Activated CD4-positive, alpha-beta T cell treated with anti-CD3 and anti-CD28 coated beads for 24 hours (primary cell): ENCODE measurements at regions not wholly inside any gene's neighbourhood (a gene's known extent, or its start where the extent isn't known, plus 50 kb on each side); places are given as distances from the start of the nearest gene placed in this dataset.
"Not testable (repeated sequence)": the region's sequence is repeated elsewhere in the genome, so short reads cannot be mapped to it uniquely, and the experiment has no call there.

ENCODE experiments used
- DNase-seq, 2 donors: peaks; one replicate each; pipeline ENCODE4 v3.0.0-alpha.2; 2020; ENCODE audit warnings: low read depth in 2 of 2

- DNase-seq = not testable (repeated sequence)
These were observed 242.3 kb upstream of the PLGLB1 start for GRCh38 chr2:87263868-87264518.

DNA sequence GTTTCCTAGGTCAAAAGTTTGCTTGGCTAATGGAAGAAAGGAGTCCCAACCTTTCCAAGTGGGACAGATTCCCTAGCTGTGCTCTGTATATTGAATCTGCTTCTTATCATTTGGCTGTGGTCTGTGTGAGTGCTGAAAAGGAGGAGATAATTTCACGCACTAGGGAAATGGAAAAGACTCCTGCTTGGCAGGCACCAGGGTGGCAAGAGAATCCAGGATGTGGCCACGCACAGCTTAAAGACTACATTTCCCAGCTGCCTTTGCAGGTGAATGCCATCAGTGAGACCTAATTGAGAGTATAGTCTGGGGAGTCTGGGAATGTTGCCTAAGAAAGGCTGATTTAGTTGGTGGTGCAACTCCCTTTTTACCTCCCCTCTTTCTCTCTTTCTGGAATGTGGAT, 253.5 kb upstream of the PLGLB1 start:
- not testable (repeated sequence) for DNase-seq

- not testable (repeated sequence) for DNase-seq
These were observed 254.5 kb upstream of the PLGLB1 start for GRCh38 chr2:87275974-87276629.

- DNase-seq = not testable (repeated sequence)
These were observed 255.0 kb upstream of the PLGLB1 start for GRCh38 chr2:87276673-87277072.

GRCh38 chr2:87277734-87278133, 256.1 kb upstream of the PLGLB1 start:
- DNase-seq = not testable (repeated sequence)

DNA sequence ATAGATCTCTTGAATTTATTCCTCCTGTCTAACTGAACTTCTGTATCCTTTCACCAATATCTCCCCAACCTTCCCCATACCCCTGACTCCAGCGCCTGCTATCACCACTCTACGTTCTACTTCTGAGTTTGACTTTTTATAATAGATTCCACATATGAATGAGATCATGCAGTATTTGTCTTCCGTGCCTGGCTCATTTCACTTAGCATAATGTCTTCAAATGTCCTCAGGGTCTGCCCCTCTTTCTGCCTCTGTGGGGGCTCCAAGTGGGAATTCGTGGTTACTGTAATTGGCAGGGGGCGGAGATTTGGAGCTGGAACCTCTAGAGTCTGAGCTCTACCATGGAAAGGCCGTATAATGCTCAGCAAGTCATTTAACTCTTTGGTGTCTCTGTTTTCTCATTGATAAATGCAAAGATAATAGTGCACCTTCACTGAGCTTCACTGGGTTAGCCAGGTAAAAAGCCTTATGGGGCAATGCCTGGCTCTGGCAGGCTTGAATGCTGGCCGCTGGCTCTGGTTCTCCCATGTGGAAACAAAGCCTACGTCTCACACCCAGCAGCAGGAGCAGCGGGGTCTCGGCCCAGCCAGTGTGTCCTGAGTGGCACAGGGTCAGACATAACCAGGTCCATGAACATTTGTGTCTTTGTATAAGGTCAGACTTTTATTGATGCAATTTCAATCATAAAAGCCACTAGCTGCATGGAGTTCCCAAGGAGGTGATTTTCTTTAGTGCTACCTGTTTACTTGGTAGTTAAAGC, 259.1 kb upstream of the PLGLB1 start:
- DNase-seq = not testable (repeated sequence)

DNA sequence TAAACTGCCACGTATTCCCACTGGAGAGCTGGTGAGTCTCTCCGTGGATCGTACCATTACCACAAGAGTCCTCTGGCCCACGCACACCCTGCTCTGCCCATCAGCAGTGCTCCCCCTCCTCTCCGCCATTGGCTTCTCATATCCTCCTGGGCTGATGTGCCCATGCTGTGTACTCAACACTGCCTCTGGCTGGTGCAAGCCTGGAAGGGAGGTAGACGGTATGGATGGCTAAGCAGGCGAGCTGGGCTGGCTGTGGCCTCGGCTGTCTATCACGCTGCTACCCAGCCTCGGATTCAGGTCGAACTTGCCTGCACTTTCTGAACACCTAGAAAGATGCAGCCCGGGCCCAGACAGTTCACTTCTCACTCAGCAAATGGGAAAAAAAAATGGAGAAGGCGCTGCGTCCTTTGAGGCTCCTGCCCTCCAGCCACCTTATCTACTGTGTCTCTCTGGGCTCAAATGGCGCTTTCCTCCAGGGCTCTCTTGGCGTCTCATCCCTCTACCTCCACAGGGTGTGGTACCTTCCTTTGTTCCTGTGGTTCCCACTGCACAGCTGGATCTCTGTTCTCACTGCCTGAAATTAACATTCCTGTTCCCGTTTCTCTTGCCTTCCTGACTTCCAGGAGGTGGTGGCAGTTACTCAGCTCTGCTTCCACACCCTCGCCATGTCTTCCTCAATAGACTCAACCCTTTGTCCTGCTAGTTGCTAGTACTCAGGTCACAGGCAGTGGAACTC, 262.3 kb upstream of the PLGLB1 start:
- DNase-seq = not testable (repeated sequence)

DNA sequence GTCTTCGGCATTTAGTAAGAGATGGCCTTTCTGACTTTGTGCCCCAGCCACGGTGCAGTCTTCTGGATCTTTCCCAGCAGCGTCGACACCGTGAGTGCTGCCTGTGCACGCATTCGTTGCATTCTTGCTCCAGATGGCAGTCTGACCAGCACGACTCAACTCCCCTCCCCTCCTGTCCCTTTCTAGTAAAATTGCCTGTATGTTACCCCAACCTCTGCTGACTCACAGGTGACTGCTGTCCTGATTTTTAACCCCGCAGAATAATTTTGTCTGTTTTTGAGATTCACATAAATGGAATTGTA, 262.8 kb upstream of the PLGLB1 start:
- DNase-seq = not testable (repeated sequence)

DNA sequence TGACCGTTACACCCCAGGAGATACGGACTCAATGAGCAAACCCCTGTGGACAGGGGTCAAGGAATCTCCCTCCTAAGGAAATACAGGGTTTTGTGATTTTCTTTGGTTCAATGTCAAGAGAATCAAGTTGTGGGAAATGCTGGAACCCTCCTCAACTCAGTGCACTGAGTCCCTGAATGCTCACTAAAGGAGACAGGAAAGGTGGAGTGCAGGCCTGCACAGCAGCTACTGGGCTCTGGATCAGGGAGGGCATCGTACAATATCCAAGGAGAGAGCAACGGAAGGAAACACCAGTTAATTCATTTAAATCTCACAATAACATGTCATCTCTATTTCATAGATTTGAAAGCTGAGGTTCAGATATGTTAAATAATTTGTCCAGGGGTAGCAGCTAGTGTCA, 263.5 kb upstream of the PLGLB1 start:
- not testable (repeated sequence) for DNase-seq

DNA sequence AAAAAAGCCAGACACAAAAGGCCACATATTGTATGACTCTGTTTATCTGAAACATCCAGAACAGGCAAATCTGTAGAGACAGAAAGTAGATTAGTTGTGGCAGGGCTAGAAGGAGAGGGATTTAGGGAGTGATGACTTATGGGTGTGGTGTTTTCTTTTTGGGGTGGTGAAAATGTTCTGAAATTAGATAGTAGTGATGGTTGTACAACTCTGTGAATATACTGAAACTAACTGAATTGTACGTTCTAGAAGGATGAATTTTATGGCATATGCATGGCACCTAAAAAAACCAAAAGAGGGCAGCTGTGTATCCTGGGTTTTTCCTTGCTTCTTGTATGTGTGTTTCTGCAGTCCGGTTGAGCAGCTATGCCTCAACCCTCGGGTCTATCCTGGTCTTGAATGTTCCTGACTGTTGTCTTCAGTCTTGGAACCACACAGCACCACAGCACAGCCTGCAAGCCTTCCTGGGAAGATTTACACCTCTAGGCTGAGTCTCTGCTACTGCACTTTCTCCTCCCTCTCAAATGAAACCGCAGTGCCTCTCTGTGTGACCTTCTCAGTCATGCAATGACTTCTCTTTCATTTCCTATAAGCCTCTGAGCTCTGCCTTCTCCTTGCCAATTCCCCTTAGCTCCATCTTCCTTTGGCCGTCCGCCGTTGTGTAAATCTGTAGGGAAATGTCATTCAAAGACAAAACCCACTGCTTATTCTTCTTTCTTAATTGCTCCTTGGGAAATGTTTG, 269.1 kb upstream of the PLGLB1 start:
- not testable (repeated sequence) for DNase-seq

GRCh38 chr2:87291400-87292200, 270.0 kb upstream of the PLGLB1 start:
- not testable (repeated sequence) for DNase-seq

DNA sequence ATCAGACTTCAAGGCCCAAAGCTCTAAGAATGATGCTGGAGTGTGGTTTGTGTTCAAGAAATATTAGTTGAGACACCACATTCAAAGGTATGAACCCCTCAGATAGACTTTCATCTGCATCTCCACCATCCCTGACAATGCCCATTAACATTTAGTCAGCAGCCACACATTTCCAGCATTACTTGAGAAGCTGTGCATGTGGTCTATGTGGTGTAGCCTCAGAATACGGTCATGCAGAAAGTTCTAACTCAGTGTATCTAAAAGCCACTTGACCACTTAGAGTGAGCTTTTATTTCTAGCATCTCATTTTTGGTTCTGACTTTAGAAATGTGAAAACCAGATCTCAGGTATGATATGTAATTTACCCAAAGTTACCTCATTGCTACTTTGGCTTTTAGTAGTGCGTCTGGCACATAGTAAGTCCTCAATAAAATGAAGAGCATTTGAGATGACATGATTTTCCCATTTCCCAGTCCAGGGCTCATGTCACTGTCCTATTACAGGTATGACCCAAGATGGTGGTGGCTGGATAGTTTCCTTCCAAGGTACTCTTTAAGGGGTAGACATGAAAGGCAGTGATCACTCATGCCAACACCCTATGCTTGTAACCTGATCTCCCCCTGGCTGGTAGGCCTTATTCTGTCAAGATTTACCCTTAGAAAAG, 272.4 kb upstream of the PLGLB1 start:
- not testable (repeated sequence) for DNase-seq

- DNase-seq = not testable (repeated sequence)
These were observed 273.5 kb upstream of the PLGLB1 start for GRCh38 chr2:87295135-87295534.

DNA sequence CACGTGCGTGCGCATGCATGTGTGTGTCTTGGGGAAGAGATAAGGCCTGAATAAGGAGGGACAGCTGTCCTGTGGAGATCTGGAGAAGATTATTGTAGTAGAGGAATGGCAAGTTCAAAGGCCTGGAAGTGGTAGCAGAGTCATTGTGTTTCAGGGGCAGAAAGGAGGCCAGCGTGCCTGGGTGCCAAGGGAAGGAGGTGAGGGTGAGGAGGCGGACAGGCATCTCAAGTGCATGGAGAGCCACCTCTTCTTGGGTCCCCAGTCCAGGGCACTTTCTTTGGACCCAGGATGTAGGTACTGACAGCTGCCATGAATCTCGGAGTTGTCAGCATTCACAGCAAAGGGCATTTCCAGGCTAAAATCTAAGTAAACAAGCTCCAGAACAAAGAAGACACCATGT, 279.7 kb upstream of the PLGLB1 start:
- DNase-seq = not testable (repeated sequence)

DNA sequence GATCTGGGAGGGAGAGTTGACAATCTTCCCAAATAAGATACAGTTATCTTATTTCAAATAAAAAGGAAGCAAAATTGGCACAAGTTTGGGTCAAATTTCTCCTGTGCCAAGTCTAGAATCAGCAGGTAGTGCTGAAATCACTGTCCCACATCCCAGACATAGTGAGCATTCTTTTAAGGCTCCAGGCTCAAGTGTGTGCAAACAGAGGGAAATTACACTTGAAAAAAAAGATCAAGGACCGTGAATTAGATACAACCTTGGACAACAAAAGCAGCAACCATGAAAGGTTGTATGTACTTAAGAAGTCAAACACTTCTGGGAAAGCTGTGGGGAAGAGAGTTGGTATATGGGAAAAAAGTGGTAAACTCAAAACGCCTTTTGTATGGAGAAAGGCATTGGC, 280.2 kb upstream of the PLGLB1 start:
- not testable (repeated sequence) for DNase-seq

- DNase-seq = not testable (repeated sequence)
These were observed 287.0 kb upstream of the PLGLB1 start for GRCh38 chr2:87308621-87309020.

DNA sequence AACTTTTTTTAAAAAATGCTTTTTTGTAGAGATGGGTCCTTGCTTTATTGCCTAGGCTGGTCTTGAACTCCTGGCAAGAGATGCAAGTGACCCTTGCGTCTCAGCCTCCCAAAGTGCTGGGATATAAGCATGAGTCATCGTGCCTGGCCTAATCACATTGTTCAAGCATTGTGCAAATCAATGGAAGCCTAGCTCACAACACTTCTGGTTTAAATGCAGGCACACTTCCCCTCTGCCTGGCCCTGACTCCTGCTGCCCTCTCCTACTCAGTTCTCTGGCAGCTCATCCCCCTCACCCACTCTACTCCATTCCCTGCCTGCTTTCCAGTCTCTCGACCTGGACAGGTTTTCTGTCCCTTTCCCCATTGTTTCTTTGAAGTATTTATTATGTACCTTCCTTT, 288.1 kb upstream of the PLGLB1 start:
- DNase-seq = not testable (repeated sequence)

GRCh38 chr2:87311896-87312441, 290.3 kb upstream of the PLGLB1 start:
- not testable (repeated sequence) for DNase-seq

DNA sequence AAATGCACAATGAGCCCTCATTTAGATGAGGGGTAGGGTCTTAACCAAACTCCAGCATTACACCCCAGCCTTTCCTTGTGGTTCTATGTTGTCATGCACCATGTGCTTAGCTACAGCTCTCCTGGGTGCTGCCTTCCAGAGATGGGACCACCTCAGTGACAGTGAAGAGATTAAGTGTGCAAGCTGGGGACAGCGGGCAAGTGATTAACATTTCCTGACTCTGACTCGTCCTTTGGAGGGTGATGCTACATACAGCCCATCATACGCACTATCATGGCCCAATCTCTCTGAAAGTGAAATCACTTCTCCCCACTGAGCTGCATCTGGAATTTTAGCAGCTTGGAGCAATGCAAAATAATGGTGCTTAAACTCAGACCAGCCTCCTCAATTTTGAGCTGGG, 293.0 kb upstream of the PLGLB1 start:
- DNase-seq = not testable (repeated sequence)
